Ovary (tissue), 7 donors: ENCODE measurements at regions not wholly inside any gene's neighbourhood (a gene's known extent, or its start where the extent isn't known, plus 50 kb on each side); places are given as distances from the start of the nearest gene placed in this dataset.

ENCODE experiments used
- DNase-seq, 5 donors: peaks; one replicate each; pipeline ENCODE4 v3.0.0-alpha.2; 2019 to 2020
- H3K27ac ChIP-seq, 2 donors: fragments of 200-600 bp; one replicate each; pipeline versions ENCODE4 v1.5.1 to v1.8.0; 2019 to 2022
- H3K27me3 ChIP-seq: fragments of 200-600 bp; one replicate; pipeline ENCODE4 v1.8.0; 2022
- H3K36me3 ChIP-seq: fragments of 200-600 bp; sonication (generic); one replicate; pipeline ENCODE4 v1.5.1; 2019
- H3K4me1 ChIP-seq: one replicate; pipeline ENCODE4 v1.8.1; 2013; ENCODE audit warnings: mild to moderate bottlenecking, moderate library complexity; ENCODE audit not compliant: insufficient read depth
- H3K4me3 ChIP-seq: fragments of 200-600 bp; sonication (generic); one replicate; pipeline ENCODE4 v1.5.1; 2017
- H3K9me3 ChIP-seq, 2 donors: fragments of 200-600 bp in 1 of 2; sonication (generic) in 1 of 2; one replicate each; pipeline versions ENCODE4 v1.5.1 to v1.8.1; 2013 to 2019; ENCODE audit warnings: mild to moderate bottlenecking in 1 of 2, moderate library complexity in 1 of 2
- CTCF ChIP-seq, 3 donors: fragments of 450-650 bp in 2 of 3; fragments of 200-600 bp in 1 of 3; IDR thresholded peaks; one replicate each; pipeline versions ENCODE4 v1.5.1 to v1.8.0; 2016 to 2022; ENCODE audit warnings: antibody characterized with exemption in 3 of 3, mild to moderate bottlenecking in 1 of 3
- EP300 ChIP-seq: sonication (generic); formaldehyde crosslinking; IDR thresholded peaks from one replicate; pipeline ENCODE4 v1.6.1; 2017; ENCODE audit warnings: antibody characterized with exemption
- POLR2A ChIP-seq: fragments of 450-650 bp; IDR thresholded peaks from one replicate; pipeline ENCODE4 v1.6.1; 2017; ENCODE audit warnings: antibody characterized with exemption, mild to moderate bottlenecking, moderate library complexity
- WGBS, 3 donors: extraction: QIAGEN DNeasy Blood & Tissue Kit in 1 of 3; methylation state at CpG; one replicate each; pipeline versions ENCODE4 v1.1.5 to v1.1.7; 2013 to 2017; 5-methylcytosine and 5-hydroxymethylcytosine counted together
- intact Hi-C, 4 donors: fragments of 100-400 bp; cut with DNase I; formaldehyde crosslinking; loops; one replicate each; pipeline versions ENCODE4 v1.11.0 to v1.15.1; 2022 to 2023
- donor health status: DM: no; HTN: no; CAD: no; lungs with moderate emphysema.
- donor health status: DM: no; HTN: no; CAD: no.
- donor health status: Bipolar disorder and iron deficiency.
- donor health status: DM: no; HTN: no; CAD: no.
- donor health status: DM: yes; HTN: yes; CAD: no.

GRCh38 chr15:39251413-39252133 is 329.3 kb upstream of the THBS1 start:
- TF ChIP-seq CTCF (IDR thresholded peaks at IDR 0.05) (no peak), EP300 (no peak), POLR2A (no peak)
- Histone ChIP-seq H3K27ac (no peak overlapping the region), H3K9me3 (no peaks in the 10 kb centered on the region), H3K4me1 (no peaks in the 10 kb centered on the region), H3K4me3 (no peak overlapping the region), H3K27me3 (no peaks in the 10 kb centered on the region), H3K36me3 (no peaks in the 10 kb centered on the region)
- intact Hi-C loops: no loop called here
- 88 to 90% (median 88%) methylated on average over 3 of the region's 3 CpGs for WGBS, 3 donors
- no peak for DNase-seq

- intact Hi-C loops: no loop called here
- Histone ChIP-seq H3K4me1 (no peaks in the 10 kb centered on the region), H3K4me3 (no peak overlapping the region), H3K9me3 (no peaks in the 10 kb centered on the region), H3K36me3 (no peaks in the 10 kb centered on the region), H3K27me3 (no peaks in the 10 kb centered on the region), H3K27ac (no peak overlapping the region)
- TF ChIP-seq POLR2A: no peak
- TF ChIP-seq EP300: no peak
- TF ChIP-seq CTCF (IDR thresholded peaks at IDR 0.05): no peak
- 87 to 97% (median 95%) methylated on average over 4 of the region's 4 CpGs for WGBS, 3 donors
- DNase-seq: no peak
These were observed 328.8 kb upstream of the THBS1 start for GRCh38 chr15:39252134-39252470.

- Histone ChIP-seq H3K36me3 (no peaks in the 10 kb centered on the region), H3K27ac (no peak overlapping the region), H3K4me1 (no peaks in the 10 kb centered on the region), H3K4me3 (no peak overlapping the region), H3K27me3 (no peaks in the 10 kb centered on the region), H3K9me3 (no peaks in the 10 kb centered on the region)
- TF ChIP-seq CTCF (IDR thresholded peaks at IDR 0.05): no peak
- TF ChIP-seq EP300: no peak
- no peak for DNase-seq
- WGBS, 3 donors: 89 to 99% (median 97%) methylated on average over 1 of the region's 1 CpG
- intact Hi-C loops: no loop called here
These were observed 327.3 kb upstream of the THBS1 start for GRCh38 chr15:39253552-39253951.

GRCh38 chr15:39254181-39254580 is 326.7 kb upstream of the THBS1 start:
- 95 to 97% (median 96%) methylated on average over 4 of the region's 4 CpGs for WGBS, 3 donors
- Histone ChIP-seq H3K4me3 (no peak overlapping the region), H3K27ac (no peak overlapping the region), H3K36me3 (no peaks in the 10 kb centered on the region), H3K27me3 (no peaks in the 10 kb centered on the region), H3K4me1 (no peaks in the 10 kb centered on the region), H3K9me3 (no peaks in the 10 kb centered on the region)
- TF ChIP-seq CTCF (IDR thresholded peaks at IDR 0.05) (no peak), POLR2A (no peak), EP300 (no peak)
- intact Hi-C loops: no loop called here
- DNase-seq: no peak
